IMR-90 (cell line): ENCODE measurements at regions not wholly inside any gene's neighbourhood (a gene's known extent, or its start where the extent isn't known, plus 50 kb on each side); places are given as distances from the start of the nearest gene placed in this dataset.

ENCODE experiments used
- CTCF ChIP-seq: conservative IDR thresholded peaks from 2 replicates; pipeline ENCODE4 v1.5.1; 2012; ENCODE audit warnings: mild to moderate bottlenecking, low read depth, low read length, improper control_type of control experiment
- ELK1 ChIP-seq: fragments of 150-350 bp; IDR thresholded peaks from 2 replicates; pipeline ENCODE4 v1.6.1; 2016; ENCODE audit warnings: low read depth, mild to moderate bottlenecking, low read length, moderate library complexity, borderline replicate concordance
- NFE2L2 ChIP-seq: fragments of 150-350 bp; IDR thresholded peaks from 2 replicates; pipeline ENCODE4 v1.6.1; 2016; ENCODE audit warnings: low read depth, mild to moderate bottlenecking, low read length
- POLR2A ChIP-seq: IDR thresholded peaks from 2 replicates; pipeline ENCODE4 v1.6.1; 2012; ENCODE audit warnings: mild to moderate bottlenecking, low read depth, low read length
- USF2 ChIP-seq: fragments of 150-350 bp; IDR thresholded peaks from 2 replicates; pipeline ENCODE4 v1.6.1; 2017; ENCODE audit warnings: mild to moderate bottlenecking, antibody characterized with exemption, low read length, low read depth

- TF ChIP-seq NFE2L2 (no peak), CTCF (no peak), POLR2A (no peak), ELK1 (no peak), USF2 (no peak)
Observed at GRCh38 chr2:226011716-226012450, 612.4 kb downstream of the NYAP2 start.
